ENCODE measurements at regions not wholly inside any gene's neighbourhood (a gene's known extent, or its start where the extent isn't known, plus 50 kb on each side); places are given as distances from the start of the nearest gene placed in this dataset.

DNA sequence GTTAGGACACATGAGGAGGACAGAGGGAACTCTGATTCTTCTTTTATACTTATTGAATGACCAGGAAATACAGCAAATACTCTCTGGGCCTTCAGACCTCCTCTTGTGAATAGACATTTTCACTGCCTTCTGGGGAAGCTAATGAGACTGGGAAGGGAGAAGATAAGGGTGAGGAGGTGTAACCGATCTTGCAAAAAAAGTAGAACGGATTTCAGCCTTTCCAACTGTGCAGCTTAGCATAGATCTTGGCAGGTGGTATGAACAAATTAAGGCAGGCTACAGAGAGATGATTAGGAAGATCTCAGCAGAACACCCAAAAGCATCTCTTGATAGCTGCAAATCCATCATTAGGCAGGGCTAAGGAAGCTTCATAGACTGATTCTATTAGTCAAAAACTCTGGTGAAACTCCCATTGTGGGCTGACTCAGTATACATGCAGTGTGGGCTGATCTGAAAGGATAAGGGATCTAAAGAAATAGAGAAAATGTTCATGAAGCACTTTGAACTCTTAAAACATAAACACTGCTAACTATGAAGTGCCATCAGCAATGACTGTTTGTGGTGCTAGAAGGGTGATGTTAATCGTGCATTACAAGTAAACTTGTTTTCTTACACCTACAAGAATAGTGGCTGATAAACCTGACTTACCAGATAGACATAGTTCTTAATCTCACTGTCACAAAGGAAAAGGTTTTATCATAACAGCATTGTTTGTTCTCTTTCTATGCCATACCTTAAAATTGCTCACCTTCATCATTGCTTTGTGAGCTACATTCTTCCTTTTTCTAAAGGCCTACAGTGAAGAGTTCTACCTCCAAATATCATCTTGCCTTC, 85.5 kb upstream of the PALMD start:
- TF ChIP-seq, protein P1, sequence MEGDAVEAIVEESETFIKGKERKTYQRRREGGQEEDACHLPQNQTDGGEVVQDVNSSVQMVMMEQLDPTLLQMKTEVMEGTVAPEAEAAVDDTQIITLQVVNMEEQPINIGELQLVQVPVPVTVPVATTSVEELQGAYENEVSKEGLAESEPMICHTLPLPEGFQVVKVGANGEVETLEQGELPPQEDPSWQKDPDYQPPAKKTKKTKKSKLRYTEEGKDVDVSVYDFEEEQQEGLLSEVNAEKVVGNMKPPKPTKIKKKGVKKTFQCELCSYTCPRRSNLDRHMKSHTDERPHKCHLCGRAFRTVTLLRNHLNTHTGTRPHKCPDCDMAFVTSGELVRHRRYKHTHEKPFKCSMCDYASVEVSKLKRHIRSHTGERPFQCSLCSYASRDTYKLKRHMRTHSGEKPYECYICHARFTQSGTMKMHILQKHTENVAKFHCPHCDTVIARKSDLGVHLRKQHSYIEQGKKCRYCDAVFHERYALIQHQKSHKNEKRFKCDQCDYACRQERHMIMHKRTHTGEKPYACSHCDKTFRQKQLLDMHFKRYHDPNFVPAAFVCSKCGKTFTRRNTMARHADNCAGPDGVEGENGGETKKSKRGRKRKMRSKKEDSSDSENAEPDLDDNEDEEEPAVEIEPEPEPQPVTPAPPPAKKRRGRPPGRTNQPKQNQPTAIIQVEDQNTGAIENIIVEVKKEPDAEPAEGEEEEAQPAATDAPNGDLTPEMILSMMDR (IDR thresholded peaks at IDR 0.05): no peak
- no peak for TF ChIP-seq POLR2A (IDR thresholded peaks at IDR 0.05)

All from adrenal gland (tissue), 5 donors.